Cardiac muscle cell (in vitro differentiated cells and primary cell): ENCODE measurements at regions not wholly inside any gene's neighbourhood (a gene's known extent, or its start where the extent isn't known, plus 50 kb on each side); places are given as distances from the start of the nearest gene placed in this dataset.
"Not testable (repeated sequence)": the region's sequence is repeated elsewhere in the genome, so short reads cannot be mapped to it uniquely, and the experiment has no call there.

ENCODE experiments used
- DNase-seq, 2 donors: peaks; one replicate each; pipeline versions ENCODE4 v3.0.0 to v3.0.0-alpha.2; 2010 to 2017; ENCODE audit warnings: low read depth in 1 of 2, low spot score in 1 of 2
- H3K27ac ChIP-seq: fragments of 200-600 bp; sonication (generic); 2 replicates; pipeline ENCODE4 v1.5.1; 2016
- H3K27me3 ChIP-seq: fragments of 200-600 bp; sonication (generic); 2 replicates; pipeline ENCODE4 v1.6.0; 2016; ENCODE audit warnings: control low read depth
- H3K36me3 ChIP-seq: fragments of 200-600 bp; sonication (generic); 2 replicates; pipeline ENCODE4 v1.5.1; 2016; ENCODE audit warnings: control low read depth
- H3K4me1 ChIP-seq: fragments of 200-600 bp; sonication (generic); 2 replicates; pipeline ENCODE4 v1.8.1; 2017; ENCODE audit warnings: low read depth, mild to moderate bottlenecking, mixed run types
- H3K4me3 ChIP-seq: fragments of 200-600 bp; sonication (generic); 2 replicates; pipeline ENCODE4 v1.5.1; 2016; ENCODE audit warnings: mild to moderate bottlenecking
- H3K9me3 ChIP-seq: fragments of 200-600 bp; sonication (generic); 2 replicates; pipeline ENCODE4 v1.5.1; 2017; ENCODE audit warnings: low read depth, mild to moderate bottlenecking, control low read depth
- TF ChIP-seq, protein P1 (sequence below): IDR thresholded peaks from 2 replicates; pipeline ENCODE4 v1.5.1; 2012; ENCODE audit warnings: low read depth, mild to moderate bottlenecking, low read length

- no peaks in the 10 kb centered on the region for H3K27me3 ChIP-seq
- TF ChIP-seq, protein P1, sequence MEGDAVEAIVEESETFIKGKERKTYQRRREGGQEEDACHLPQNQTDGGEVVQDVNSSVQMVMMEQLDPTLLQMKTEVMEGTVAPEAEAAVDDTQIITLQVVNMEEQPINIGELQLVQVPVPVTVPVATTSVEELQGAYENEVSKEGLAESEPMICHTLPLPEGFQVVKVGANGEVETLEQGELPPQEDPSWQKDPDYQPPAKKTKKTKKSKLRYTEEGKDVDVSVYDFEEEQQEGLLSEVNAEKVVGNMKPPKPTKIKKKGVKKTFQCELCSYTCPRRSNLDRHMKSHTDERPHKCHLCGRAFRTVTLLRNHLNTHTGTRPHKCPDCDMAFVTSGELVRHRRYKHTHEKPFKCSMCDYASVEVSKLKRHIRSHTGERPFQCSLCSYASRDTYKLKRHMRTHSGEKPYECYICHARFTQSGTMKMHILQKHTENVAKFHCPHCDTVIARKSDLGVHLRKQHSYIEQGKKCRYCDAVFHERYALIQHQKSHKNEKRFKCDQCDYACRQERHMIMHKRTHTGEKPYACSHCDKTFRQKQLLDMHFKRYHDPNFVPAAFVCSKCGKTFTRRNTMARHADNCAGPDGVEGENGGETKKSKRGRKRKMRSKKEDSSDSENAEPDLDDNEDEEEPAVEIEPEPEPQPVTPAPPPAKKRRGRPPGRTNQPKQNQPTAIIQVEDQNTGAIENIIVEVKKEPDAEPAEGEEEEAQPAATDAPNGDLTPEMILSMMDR = no peak
- no peaks in the 10 kb centered on the region for H3K36me3 ChIP-seq
- H3K9me3 ChIP-seq = no peaks in the 10 kb centered on the region
- no peak overlapping the region for H3K27ac ChIP-seq
- no peak overlapping the region for H3K4me3 ChIP-seq
- no peaks in the 10 kb centered on the region for H3K4me1 ChIP-seq
- DNase-seq = no peak
Measured at GRCh38 chr3:29022976-29023375, 257.9 kb upstream of the RBMS3 start.

GRCh38 chr3:29026286-29026685 is 254.6 kb upstream of the RBMS3 start:
- TF ChIP-seq, protein P1 = no peak
- DNase-seq = no peak
- Histone ChIP-seq H3K27me3 (no peaks in the 10 kb centered on the region), H3K27ac (no peak overlapping the region), H3K9me3 (no peaks in the 10 kb centered on the region), H3K4me3 (no peak overlapping the region), H3K4me1 (no peaks in the 10 kb centered on the region), H3K36me3 (no peaks in the 10 kb centered on the region)

GRCh38 chr3:29026959-29027358 is 253.9 kb upstream of the RBMS3 start:
- H3K36me3 ChIP-seq = no peaks in the 10 kb centered on the region
- H3K27ac ChIP-seq = no peak overlapping the region
- no peak overlapping the region for H3K4me3 ChIP-seq
- TF ChIP-seq, protein P1 = no peak
- H3K9me3 ChIP-seq = no peaks in the 10 kb centered on the region
- DNase-seq = no peak
- no peaks in the 10 kb centered on the region for H3K4me1 ChIP-seq
- H3K27me3 ChIP-seq = no peaks in the 10 kb centered on the region

DNA sequence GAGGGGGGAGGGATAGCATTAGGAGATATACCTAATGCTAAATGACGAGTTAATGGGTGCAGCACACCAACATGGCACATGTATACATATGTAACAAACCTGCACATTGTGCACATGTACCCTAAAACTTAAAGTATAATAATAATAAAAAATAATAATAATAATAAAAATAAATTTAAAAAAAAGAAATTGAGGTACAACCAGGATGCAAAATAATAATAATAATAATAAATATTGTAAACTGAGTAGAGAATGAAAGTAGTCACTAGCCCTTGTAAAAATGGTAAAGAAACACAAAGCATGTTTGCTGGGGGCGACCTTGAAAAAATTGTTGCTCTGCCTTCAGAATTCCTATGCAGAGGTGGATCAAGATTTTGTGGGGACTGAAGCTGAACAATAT is 249.7 kb upstream of the RBMS3 start:
- not testable (repeated sequence) for H3K36me3 ChIP-seq, H3K27me3 ChIP-seq, H3K4me3 ChIP-seq, H3K27ac ChIP-seq, H3K9me3 ChIP-seq, DNase-seq, H3K4me1 ChIP-seq

GRCh38 chr3:29033511-29033910 is 247.4 kb upstream of the RBMS3 start:
- Histone ChIP-seq H3K4me1 (no peaks in the 10 kb centered on the region), H3K4me3 (no peak overlapping the region), H3K27me3 (no peaks in the 10 kb centered on the region), H3K9me3 (no peaks in the 10 kb centered on the region), H3K36me3 (no peaks in the 10 kb centered on the region), H3K27ac (no peak overlapping the region)
- TF ChIP-seq, protein P1 = no peak
- no peak for DNase-seq

GRCh38 chr3:29050155-29050554 is 230.7 kb upstream of the RBMS3 start:
- Histone ChIP-seq H3K27me3 (no peaks in the 10 kb centered on the region), H3K9me3 (no peaks in the 10 kb centered on the region), H3K27ac (no peak overlapping the region), H3K4me1 (no peaks in the 10 kb centered on the region), H3K36me3 (no peaks in the 10 kb centered on the region), H3K4me3 (no peak overlapping the region)
- DNase-seq = no peak
- TF ChIP-seq, protein P1 = no peak
